NCI-H2196 treated with DMSO at 0.1 percent for 48 hours (cell line): ENCODE measurements at regions not wholly inside any gene's neighbourhood (a gene's known extent, or its start where the extent isn't known, plus 50 kb on each side); places are given as distances from the start of the nearest gene placed in this dataset.
"Not testable (repeated sequence)": the region's sequence is repeated elsewhere in the genome, so short reads cannot be mapped to it uniquely, and the experiment has no call there.

Experiments
- DNase-seq: peaks from one replicate; lab custom pipeline; 2025; ENCODE audit not compliant: unreplicated experiment; lab: John Stamatoyannopoulos, UW

DNA sequence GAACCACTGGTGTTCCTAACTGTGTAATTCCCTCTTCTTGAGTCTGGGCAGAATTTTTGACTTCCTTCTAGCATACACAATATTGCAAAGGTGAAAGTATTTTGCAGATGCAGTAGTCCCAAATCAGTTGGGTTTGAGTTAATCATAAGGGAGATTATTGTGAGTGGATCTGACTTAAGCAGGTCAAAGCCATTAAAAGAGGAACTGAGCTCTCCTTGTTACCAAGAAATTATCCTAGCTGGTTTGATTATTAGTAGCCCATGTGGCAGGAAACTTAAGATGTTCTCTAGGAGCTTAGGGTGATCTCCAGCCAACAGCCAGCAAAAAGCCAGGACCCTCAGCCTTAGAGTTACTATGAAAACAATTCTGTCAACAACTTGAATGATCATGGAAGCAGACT lies 221.8 kb downstream of the RPIA start:
- no peak for DNase-seq

DNA sequence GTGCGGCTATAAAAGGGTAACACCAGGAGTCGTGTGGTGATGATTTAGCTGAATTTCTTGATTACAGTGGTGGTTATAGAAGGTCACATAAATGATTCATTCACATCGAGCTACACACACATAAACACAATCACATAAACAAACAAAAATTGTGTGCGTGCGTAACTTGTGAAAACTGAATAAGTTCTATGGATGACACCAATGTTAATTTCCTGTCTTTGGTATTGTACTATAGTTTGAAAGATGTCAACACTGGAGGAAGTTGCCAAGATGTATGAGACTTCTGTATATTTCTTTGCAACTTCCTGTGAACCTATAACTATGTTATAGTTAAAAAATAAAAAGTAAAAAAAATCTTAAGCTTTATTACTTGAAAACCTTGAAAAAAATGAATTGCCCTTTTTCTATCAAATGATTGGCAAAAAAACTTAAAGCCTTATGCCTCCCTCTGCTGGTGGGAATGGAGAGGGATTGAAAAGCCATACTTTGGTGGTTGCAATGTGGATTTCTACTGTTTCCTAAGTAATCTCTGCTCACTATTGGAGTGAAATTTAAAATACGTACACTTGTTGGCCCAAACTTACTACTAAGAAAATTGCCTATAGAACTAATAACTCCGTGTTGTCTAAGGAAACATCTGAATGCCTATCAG lies 227.7 kb downstream of the RPIA start:
- DNase-seq: no peak

DNA sequence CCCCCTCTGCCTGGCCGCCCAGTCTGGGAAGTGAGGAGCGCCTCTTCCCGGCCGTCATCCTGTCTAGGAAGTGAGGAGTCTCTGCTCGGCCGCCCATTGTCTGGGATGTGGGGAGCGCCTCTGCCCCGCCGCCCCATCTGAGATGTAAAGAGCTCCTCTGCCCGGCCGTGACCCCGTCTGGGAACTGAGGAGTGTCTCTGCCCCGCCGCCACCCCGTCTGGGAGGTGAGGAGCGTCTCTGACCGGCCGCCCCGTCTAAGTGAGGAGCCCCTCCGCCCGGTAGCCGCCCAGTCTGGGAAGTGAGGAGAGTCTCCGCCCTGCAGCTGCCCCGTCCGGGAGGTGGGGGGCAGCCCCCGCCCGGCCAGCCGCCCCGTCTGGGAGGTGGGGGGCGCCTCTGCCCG lies 228.9 kb downstream of the RPIA start:
- not testable (repeated sequence) for DNase-seq

DNA sequence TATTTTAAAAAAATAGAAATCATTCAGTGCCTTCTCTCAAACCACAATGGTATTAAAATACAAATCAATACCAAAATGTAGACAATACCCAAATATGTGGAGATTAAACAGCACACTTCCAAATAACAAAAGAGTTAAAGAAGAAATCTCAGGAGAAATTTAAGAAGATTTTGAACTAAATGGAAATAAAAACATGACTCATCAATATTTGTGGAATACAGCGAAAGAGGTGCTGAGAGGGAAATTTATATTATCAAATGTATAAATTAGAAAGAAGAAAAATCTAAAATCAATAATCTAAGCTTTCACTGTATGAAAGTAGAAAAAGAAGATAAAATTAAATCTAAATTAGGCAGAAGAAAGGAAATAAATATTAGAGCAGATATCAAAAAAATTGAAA lies 233.1 kb downstream of the RPIA start:
- DNase-seq: no peak

DNA sequence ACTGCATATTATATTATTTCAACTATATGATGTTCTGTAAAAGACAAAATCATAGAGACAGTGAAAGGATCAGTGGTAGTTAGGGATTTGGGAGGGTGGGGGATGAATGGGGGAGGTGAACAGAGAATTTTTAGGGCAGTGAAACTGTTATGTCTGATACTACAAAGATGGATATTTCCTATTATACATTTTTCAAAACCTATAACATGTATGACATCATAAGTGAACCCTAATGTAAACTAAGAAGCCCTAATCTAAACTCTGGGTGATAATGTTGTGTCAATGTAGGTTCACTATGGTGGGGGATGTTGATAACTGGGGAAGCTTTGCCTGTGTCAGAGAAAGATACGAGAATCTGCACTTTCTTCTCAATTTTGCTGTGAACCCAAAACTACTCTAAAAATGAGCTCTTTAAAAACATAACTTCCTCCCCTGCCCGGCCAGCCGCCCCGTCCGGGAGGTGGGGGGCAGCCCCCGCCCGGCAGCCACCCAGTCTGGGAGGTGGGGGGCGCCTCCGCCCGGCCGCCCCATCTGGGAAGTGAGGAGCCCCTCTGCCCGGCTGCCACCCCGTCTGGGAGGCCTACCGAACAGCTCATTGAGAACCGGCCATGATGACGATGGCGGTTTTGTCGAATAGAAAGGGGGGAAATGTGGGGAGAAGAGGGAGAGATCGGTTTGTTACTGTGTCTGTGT lies 234.4 kb downstream of the RPIA start:
- DNase-seq: no peak

DNA sequence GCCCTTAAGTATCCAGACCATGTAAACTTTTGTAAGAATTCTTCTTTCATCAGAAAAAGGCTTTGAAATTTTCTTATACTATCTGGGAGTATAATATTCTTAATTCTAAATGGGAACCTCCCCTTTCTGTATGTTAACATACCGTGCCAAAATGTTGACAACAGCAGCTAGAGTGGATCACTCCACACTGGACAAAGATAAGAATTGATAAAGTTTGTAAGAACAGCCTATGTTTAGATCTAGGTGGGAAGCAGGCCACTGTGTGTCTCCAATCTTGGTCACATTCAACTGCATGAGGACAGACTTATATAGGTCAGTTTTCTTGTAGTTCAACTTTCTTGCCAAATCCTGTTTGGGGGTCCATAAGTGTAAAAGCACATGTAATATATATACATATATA lies 235.7 kb downstream of the RPIA start:
- no peak for DNase-seq

DNA sequence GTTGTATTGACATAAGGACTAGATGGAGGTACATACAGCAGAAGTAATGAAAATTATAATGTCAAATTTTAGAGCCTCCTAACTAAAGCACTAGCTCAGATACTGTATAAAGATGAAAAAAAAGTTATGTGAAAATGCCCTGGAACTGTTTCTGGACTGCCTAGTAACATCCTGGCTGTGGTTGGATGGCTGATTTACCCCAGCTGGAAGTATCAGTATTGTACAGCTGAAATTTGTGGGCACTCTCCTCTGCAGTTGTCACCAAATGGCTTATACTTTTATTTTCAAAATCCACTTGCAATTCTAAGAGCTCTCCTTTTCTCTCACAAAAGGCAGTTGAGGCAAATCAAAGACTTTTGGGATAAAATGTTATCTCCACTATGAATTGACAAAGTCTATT lies 239.2 kb downstream of the RPIA start:
- no peak for DNase-seq

DNA sequence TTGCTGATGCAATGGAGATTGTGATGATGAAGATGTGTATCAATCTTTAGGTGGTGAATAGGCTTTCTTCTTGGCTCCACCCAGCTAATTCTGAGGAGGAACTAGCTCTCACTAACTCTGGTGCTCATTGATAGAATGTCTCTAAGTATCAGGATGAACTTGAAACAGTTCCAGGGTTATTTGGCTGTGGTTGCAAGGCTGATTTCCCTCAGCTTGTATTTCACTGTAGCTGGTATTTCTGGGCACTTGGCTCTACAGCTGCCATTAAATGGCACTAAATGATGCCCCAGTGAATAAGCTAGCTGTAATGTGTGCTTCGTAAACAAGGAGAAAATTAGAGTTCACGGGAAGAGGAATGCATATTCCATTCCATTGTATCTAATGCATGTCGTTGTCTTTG lies 241.2 kb downstream of the RPIA start:
- DNase-seq: no peak

DNA sequence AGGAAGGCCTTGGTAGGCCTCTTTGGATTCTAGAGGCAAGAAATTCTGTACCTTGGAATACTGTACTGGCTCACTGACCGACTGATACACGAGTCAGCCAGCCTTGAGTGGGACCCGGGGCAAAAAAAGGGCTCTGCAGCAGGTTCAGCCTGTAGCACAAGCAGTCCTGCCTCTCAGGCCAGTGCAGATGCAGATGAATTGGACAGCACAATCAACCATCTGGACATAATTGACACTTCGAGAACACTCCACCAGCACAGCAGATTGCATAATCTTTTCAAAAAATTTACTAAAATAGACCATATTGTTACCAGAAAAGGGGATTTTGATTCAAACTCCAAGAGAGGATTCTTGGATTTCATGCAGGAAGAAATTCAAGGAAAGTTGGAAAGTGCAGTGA lies 241.6 kb downstream of the RPIA start:
- DNase-seq: no peak

DNA sequence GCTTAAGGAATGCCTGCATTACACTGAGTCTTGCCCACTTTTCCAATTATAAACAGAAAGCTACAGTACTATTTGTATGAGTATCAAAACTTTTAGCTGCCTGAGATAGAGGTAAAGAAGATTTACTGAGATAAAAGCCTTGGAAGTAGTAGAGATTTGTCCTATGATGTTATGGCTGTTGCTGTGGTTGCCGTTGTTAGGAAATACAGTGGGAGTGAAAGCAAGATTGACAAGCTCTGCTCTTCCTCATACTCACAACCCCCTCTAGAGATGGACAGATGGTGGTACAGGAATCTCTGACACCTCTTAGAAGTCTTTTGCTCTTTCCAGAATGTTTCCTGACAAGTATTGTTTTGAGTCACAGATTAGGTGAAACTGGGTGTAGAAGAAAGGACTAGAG lies 242.5 kb downstream of the RPIA start:
- DNase-seq: no peak

DNA sequence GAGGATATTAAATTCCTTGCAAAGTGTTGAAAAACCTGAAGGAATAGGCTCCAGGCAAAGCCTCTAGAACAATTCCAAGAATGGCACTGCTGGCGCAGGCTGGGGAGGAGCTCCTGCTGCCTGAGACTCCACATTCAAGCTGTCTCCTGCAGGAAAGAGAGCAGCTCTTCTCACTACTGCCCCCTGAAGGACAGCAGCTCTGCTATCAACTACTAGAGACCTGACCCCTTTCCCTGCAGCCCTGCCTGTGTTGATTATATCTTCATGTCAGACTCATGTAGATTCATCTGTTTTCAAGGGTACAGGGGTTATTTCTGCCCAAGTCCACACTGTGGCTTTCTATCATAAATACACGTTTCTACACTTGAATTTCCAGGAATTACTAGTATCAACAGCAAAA lies 249.7 kb downstream of the RPIA start:
- not testable (repeated sequence) for DNase-seq

DNA sequence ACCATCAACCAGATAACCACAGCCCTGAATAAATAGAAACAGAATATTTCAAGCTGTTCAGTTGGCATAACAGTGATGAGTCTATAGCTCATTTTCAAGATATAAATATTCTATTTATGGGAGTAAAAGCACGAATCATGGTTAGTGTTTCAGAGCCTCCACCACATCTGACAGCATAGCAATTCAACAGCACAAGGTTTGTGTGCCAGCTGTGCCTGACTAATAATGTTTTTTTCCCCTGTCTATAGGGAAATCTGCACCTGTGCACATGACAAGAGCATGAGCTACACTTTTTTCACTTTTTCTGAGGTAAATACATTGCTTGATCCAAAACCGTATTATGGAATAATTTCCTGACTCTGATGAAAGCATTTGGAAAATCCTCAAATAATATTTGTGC lies 251.3 kb downstream of the RPIA start:
- no peak for DNase-seq

DNA sequence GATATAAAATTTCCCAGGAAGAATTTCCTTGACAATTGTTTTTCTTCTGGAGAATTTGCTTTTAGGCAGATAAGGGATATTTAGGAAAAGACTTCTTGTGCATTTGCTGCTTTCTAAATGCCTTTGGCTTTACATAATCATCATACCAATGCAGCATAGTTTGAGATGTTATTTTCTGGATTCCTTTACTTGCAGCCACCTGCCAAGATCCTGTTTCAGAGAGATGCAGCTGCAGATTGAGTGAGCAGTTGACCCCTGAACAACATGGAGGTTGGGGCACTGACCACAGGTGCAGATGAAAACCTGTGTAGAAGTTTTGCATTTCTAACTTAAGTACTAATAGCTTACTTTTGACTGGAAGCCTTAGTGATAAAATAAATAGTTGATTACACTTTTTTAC lies 257.9 kb downstream of the RPIA start:
- no peak for DNase-seq

DNA sequence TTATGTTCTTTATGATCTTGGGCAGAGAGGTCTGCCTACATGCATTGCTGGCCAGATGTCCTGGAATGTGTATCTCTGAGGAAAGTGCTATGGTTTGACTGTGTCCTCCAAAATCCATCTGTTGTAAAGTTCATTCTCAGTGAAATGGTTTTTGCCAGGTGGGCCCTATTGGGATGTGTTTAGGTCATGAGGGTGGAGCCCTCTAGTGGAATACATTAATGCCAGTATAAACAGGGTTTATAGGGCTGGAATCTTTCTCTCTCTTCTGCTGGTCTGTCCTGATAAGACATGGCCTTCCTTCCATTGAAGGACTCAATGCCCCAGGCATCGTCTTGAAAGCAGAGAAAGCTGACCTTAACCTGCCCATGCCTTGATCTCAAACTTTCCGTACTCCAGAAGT lies 258.5 kb downstream of the RPIA start:
- no peak for DNase-seq

DNA sequence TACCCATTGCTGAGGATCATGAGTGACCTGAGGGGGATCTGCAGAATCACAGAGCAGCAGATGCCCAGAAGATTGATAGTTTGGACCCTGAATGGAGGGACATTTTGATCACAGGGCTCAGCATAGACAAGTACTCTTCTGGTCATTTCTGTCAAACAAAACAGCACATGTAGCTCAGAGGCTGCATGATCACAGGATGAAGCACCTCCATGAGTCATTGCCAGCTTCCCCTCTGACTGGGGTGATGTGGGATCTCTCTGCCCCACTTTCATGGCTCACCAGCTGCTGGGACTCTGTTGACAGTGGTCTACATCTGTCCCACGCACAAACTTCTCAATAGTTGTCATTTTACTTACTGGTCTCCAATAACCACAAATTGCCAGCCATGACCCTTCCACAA lies 264.1 kb downstream of the RPIA start:
- no peak for DNase-seq

DNA sequence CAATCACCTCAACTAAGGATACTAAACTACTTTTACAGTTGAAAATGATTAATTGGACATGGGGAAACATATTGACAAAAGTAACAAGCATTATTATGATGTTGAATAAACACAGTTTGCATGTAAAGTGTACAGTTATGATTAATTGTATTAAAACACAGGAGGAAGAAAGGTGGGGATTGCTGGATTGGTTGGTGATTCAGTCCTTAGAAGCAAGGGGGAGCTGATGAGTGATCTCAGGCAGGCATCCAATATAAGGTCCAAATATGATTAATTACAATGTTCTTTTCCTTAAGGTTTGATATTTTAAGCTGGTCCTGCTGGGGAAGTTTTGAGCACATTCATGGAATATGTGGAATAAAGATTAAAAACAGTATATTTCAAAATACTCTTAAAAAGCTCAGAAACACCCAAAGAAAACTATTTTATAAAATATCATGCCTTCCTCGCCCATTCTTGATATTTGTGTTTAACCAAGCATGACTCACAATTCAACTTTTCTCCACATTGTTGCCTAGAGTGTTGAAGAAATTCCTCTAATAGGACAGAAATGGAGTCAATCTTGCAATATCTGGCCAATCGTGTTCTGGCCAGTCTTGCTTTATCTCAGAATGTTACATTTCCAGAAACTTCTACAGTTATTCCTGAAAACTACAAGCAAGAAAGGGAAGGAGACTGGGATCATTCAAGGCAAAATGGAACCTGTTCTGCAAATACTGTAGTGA lies 268.2 kb downstream of the RPIA start:
- no peak for DNase-seq

DNA sequence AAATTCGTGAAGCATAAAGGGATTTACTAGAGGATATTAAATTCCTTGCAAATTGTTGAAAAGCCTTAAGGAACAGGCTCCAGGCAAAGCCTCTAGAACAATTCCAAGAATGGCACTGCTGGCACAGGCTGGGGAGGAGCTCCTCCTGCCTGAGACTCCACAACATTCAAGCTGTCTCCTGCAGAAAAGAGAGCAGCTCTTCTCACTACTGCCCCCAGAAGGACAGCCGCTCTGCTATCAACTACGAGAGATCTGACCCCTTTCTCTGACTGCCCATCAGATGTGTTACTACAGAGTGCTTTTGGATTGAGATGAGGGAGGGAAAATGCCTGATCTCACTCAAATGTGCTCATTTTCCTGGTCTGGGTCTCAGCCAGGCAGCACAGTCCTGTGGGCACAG lies 269.9 kb downstream of the RPIA start:
- not testable (repeated sequence) for DNase-seq

DNA sequence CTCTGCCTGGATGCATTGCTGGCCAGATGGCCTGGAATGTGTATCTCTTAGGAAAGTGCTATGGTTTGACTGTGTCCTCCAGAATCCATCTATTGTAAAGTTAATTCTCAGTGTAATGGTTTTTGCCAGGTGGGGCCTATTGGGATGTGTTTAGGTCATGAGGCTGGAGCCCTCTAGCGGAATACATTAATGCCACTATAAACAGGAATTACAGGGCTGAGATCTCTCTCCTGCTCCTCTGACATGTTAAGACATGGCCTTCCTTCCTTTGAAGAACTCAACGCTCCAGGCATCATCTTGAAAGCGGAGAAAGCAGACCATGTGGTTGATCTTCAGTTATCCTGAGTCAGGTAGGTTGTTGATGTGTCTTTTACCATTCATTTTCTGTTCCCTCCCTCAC lies 276.4 kb downstream of the RPIA start:
- no peak for DNase-seq

DNA sequence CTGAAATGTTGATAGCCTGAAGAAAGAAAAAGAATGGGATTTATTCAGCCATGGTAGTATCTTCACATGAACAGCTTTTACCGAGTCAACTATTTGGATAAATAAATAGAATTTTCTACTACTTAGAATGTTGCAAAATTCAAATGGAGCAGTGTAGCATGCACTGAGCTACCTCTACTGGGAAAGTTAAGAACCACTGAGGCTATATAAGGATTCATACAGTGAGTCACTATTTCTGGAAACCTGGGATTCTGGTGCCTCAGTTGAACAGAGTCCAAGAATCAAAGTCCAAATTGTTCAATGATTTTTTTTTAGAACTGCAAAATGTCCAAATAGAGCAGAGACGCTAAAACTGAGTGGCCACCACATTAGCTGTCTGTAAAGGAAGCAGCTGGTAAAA lies 286.5 kb downstream of the RPIA start:
- not testable (repeated sequence) for DNase-seq

DNA sequence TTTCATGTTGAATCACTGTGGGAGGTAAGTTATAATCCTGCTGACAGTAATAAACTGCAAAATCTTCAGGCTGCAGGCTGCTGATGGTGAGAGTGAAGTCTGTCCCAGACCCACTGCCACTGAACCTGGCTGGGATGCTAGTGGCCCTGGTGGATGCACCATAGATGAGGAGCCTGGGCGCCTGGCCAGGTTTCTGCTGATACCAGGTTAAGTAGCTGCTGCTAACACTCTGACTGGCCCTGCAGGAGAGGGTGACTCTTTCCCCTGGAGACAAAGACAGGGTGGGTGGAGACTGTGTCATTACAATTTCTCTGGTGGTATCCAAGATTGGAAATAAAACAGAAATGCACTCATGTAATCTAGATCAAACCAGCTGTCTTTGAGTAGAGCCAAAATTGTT lies 287.0 kb downstream of the RPIA start:
- DNase-seq: not testable (repeated sequence)

DNA sequence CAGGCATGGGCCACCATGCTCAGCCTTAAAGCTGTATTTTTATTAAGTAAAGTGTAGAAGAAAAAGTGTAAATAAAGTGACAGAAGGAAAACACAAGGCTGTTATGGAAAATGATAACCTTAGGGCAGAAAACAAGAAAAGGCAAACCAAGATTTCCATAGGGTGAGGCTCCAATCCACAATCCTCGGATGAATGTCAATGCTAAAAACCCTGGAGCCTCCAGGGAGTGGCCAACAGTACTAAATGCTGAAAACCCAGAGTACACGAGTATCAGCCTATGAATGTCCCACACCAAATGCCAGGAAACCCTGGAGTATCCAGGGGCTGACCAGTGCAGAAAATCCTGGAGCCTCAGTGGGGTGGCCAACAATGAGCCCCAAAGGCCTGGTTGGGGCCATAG lies 292.6 kb downstream of the RPIA start:
- not testable (repeated sequence) for DNase-seq

DNA sequence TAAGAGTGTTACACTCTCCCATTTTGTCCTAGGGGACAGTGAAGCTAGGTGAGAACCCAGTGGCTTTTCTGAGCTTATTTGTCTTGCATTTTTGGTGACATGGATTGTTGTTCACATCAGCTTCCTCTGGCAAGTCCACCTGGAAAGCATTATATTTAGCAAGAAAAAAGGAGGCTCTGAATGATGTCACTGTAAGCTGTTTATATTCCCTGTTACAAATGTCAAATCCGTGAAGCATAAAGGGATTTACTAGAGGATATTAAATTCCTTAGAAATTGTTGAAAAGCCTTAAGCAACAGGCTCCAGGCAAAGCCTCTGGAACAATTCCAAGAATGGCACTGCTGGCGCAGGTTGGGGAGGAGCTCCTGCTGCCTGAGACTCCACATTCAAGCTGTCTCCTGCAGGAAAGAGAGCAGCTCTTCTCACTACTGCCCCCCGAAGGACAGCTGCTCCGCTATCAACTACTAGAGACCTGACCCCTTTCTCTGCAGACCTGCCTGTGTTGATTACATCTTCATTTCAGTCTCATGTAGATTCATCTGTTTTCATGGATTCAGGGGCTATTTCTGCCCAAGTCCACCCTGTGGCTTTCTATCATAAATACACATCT lies 295.4 kb downstream of the RPIA start:
- not testable (repeated sequence) for DNase-seq
